ENCODE measurements at regions not wholly inside any gene's neighbourhood (a gene's known extent, or its start where the extent isn't known, plus 50 kb on each side); places are given as distances from the start of the nearest gene placed in this dataset.

DNA sequence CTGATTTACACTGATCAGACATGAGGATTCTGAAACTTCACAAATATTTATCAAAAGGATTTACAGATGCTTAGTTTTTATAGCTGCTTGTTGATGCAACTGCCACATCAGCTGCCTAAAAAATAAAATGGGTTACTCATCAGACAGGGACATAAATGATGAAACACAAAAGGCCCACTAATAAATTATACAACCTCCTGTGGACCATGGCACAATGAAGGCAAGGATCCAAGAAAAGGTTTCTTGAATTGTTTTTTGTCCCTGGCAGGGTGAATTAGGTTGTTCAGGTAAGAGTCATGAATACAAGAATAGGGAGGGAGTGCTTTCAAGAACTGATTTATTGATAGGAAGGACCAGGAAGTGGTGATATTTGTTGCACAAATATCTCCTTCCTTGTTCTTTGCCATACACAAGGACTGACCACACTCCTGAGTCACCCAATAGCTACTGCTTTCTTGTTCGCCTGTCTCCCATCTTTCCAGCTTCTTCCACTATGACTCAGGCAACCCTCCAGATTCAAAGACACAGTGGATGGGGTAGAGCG lies 234.5 kb downstream of the AHR start:
- TF ChIP-seq SUZ12 (IDR thresholded peaks at IDR 0.05) (no peak), ZNF384 (IDR thresholded peaks at IDR 0.05) (no peak), TARDBP (IDR thresholded peaks at IDR 0.05) (no peak), SP1 (IDR thresholded peaks at IDR 0.05) (no peak), ELF4 (IDR thresholded peaks at IDR 0.05) (no peak), FOXM1 (IDR thresholded peaks at IDR 0.05; ENCODE audit: borderline replicate concordance) (no peak), L3MBTL2 (conservative IDR thresholded peaks at IDR 0.05) (no peak)
